ENCODE measurements at regions not wholly inside any gene's neighbourhood (a gene's known extent, or its start where the extent isn't known, plus 50 kb on each side); places are given as distances from the start of the nearest gene placed in this dataset.
"Not testable (repeated sequence)": the region's sequence is repeated elsewhere in the genome, so short reads cannot be mapped to it uniquely, and the experiment has no call there.

DNA sequence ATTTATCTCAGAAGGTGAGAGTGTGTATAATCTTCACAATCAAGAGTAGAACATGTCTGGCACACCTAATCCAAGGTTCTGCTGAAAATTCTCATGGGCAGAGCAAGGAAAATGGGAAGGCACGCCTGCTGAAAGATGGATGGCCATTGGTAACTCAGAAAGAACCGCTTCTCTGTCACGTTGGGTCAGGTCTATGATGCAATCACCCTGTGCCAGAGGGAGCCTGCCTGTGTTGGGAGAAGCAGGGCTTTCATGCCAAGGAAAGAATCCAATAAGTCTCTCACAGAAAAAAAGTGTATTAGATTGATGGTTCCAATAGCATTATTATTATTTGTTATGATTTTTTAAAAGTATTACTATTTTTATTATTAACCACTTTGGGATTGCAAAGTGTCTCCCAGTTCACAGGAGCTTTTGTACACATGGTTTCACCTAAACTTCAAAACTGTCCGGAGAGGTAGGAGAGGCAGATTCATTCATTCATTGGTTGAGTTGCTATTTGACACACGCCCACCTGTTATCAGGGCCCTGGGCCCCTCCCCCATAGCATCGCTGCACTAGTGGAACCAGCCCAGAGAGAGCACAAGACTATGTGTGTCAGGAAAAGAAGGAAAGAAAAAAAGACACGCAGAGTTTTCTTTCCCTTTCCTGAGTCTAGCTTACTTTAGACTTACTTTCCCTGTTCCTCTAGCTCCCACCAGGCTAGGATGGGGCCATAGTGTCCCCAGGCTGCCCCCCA is 324.6 kb downstream of the BCL2L11 start:
- H3K9me3 ChIP-seq; DNase-seq; H3K27ac ChIP-seq; intact Hi-C loops (cut with DNase I); H3K27me3 ChIP-seq; H3K36me3 ChIP-seq; H3K4me1 ChIP-seq; H3K4me3 ChIP-seq (replicated peaks in 1 of 3): not testable (repeated sequence)
- WGBS, 2 donors, result no CpG with 5 or more reads among the region's 7 CpGs

DNA sequence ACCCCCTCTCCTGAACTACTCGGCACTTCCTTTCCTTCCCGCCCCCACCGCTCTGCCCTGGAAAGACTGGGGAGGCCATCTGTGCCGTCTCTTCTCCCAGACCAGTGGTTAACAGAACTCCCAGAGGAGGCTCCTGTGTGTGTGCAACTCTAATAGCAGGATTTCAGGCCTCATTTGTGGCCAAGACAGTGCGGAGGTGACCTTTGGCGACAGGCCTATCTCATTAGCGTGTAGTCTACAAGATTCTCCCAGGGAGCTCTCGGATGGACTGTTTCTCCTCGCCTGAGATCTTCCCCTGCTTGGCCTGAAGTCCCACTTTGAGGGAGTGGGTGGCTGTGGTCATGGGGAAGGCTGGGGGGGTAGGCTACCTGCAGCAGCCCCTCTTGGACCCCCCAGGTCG is 325.2 kb downstream of the BCL2L11 start:
- DNase-seq; H3K4me1 ChIP-seq; H3K27ac ChIP-seq; H3K27me3 ChIP-seq; intact Hi-C loops (cut with DNase I); H3K36me3 ChIP-seq; H3K9me3 ChIP-seq; H3K4me3 ChIP-seq (replicated peaks in 1 of 3): not testable (repeated sequence)
- no CpG with 5 or more reads among the region's 10 CpGs for WGBS, 2 donors

DNA sequence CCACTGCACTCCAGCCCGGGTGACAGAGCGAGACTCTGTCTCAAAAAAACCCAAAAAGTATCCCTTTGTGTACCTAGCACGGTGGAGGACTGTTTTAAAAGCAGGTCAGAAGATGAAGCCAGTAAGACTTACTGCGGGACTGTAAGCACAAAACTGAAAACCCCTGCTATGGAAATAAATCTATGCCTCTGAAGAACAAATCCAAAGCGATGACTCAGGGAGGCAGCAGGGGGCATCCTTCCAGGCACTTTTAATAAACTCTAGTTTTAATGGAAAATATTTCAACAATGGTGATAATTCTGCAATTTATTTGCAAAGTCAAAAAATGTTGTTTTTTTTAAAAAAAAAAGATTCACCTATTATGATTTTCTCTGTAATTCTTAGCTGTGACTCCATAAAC is 326.8 kb downstream of the BCL2L11 start:
- H3K4me1 ChIP-seq; H3K27ac ChIP-seq; DNase-seq; intact Hi-C loops (cut with DNase I); H3K9me3 ChIP-seq; H3K36me3 ChIP-seq; H3K4me3 ChIP-seq (replicated peaks in 1 of 3); H3K27me3 ChIP-seq: not testable (repeated sequence)
- 72 to 80% methylated on average over 3 of the region's 5 CpGs for WGBS, 2 donors

DNA sequence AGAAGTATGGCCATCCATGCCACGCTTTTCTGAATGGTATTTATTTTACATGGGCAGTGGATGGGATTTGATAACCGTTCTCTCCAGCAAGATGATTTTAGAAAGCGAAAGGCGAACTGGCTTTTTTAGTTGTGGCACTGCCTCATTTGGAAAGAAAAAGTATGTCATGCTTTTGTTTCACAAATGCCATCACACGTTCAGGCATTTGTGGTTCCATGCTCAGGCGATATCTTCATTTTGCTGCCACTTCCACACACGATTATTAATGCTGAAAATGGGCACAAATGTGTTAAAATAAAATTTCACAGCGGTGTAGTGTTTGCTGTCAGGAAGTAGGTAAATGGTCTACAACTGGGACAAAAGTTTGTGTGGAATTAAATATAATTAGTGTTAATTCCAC is 328.1 kb downstream of the BCL2L11 start:
- DNase-seq; H3K4me3 ChIP-seq (replicated peaks in 1 of 3); H3K27ac ChIP-seq; H3K36me3 ChIP-seq; intact Hi-C loops (cut with DNase I); H3K4me1 ChIP-seq; H3K9me3 ChIP-seq; H3K27me3 ChIP-seq: not testable (repeated sequence)
- no CpG with 5 or more reads among the region's 8 CpGs for WGBS, 2 donors

DNA sequence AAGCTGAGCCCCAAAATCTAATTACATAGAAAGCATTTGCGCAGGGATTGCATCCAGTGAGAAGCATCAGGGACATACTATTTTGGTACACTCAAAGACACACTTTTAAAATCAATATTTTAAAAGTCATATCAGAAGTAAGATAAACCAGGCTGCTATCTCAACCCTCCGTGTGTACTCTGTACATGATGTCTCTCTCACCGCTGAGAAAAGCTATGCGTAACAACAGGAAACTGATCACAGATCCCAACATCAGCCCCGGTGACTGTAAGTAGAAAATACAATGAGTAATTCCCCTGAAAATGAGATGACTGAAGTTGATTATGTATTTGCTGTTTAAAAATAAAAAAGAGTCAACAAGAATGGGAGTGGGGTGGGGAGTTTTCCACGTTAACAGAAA is 329.8 kb downstream of the BCL2L11 start:
- intact Hi-C loops (cut with DNase I); H3K27ac ChIP-seq; DNase-seq; H3K4me1 ChIP-seq; H3K4me3 ChIP-seq (replicated peaks in 1 of 3); H3K36me3 ChIP-seq; H3K9me3 ChIP-seq; H3K27me3 ChIP-seq: not testable (repeated sequence)
- 100% methylated on average over 1 of the region's 6 CpGs; no CpG with 5 or more reads in 1 of the 2 donors for WGBS, 2 donors

DNA sequence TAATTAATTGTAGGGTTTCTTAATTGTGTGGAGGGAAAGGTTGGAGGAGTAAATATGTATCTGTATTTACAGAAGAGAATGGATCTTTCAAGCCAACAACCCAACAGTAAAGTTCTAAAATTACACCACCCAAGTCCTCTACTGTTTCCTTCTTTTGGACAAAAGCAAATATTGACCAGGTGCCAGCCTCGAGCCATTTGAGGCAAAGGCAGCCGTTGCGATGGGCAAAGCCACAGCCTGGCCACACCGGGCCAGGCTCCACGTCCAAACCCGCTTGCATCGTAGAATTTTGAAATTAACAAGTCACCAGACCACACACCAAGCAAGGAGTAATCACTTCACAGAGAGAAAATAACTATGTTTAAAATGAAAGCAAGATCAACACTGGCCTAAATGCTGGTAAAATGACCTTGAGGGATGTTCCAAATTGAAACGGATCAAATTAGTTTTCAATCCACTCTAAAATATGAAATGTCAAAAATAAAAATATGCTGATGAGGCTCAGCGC is 331.0 kb downstream of the BCL2L11 start:
- H3K4me3 ChIP-seq (replicated peaks in 1 of 3); H3K36me3 ChIP-seq; H3K4me1 ChIP-seq; DNase-seq; intact Hi-C loops (cut with DNase I); H3K9me3 ChIP-seq; H3K27me3 ChIP-seq: not testable (repeated sequence)
- WGBS, 2 donors, result 26 to 73% methylated on average over 2 to 6 of the region's 9 CpGs
- peak overlapping the region in 1 of 3 donors; percentile 52 for H3K27ac ChIP-seq

DNA sequence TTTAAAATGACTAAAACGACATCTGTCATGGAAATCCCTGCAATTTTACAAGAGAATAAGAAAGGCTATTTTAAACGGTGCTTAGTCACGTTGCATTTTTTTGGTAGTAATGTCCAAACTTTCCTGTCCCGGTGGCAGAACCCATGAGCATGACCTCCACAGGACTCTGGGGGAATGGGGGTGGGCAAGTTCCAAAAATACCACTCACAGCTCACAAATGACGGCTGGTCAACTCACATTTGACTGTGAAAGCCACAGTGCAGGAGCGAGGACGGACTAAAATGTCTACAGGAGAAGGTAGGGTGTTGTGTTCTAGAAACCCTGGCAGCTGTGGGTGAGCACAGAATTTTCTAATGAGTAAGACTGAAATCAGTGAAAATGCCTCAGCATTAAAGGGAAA is 331.5 kb downstream of the BCL2L11 start:
- H3K36me3 ChIP-seq; H3K27me3 ChIP-seq; H3K4me1 ChIP-seq; intact Hi-C loops (cut with DNase I); H3K4me3 ChIP-seq (replicated peaks in 1 of 3); H3K9me3 ChIP-seq; DNase-seq: not testable (repeated sequence)
- WGBS, 2 donors, result 68 to 90% methylated on average over 7 of the region's 7 CpGs
- peak overlapping the region in 1 of 3 donors; percentile 52 for H3K27ac ChIP-seq

DNA sequence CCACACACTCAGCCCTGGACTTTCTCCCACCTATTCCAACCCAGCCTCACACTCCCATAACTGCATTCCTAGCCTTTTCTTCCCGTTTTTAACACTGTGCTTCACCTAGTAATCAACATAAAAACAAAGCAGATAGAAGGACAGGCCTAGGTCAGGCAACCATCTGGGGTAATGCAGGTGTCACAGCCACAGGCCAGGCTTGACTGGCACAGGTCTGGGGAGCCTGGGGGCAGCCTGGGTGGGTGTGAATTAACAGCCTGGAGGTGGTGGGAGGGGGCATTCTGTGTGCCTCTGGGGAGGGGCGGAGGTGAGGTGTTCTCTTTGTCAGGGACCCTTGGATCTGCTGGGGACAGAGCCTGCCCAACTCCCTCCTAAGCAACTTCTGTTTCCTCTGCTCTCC is 332.6 kb downstream of the BCL2L11 start:
- H3K4me3 ChIP-seq (replicated peaks in 1 of 3); H3K9me3 ChIP-seq; H3K36me3 ChIP-seq; DNase-seq; H3K27ac ChIP-seq; H3K4me1 ChIP-seq; intact Hi-C loops (cut with DNase I); H3K27me3 ChIP-seq: not testable (repeated sequence)
- WGBS, 2 donors, result 20% methylated on average over 1 of the region's 2 CpGs; no CpG with 5 or more reads in 1 of the 2 donors

DNA sequence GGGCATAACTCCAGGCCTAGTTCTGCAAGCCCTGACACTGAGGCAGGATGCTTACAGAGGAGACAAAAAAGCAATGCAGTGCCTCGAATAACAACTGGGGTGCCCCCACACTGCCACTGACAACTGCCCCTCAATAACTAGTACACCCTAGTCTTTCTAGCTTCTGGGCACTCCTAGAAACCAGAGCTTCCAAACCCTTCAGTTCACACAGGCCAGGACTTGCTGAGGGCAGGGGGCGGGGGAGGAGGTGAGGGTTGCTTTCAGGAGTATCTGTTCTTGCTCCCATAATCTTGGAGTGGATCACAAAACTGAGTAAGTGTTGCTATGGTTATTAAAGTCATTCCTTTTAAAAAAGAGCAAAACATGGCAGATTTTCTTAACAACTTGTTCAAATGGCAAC is 333.1 kb downstream of the BCL2L11 start:
- H3K4me3 ChIP-seq (replicated peaks in 1 of 3); H3K9me3 ChIP-seq; intact Hi-C loops (cut with DNase I); H3K27ac ChIP-seq; DNase-seq; H3K4me1 ChIP-seq; H3K36me3 ChIP-seq; H3K27me3 ChIP-seq: not testable (repeated sequence)
- WGBS, 2 donors, result no CpG with 5 or more reads among the region's 2 CpGs

DNA sequence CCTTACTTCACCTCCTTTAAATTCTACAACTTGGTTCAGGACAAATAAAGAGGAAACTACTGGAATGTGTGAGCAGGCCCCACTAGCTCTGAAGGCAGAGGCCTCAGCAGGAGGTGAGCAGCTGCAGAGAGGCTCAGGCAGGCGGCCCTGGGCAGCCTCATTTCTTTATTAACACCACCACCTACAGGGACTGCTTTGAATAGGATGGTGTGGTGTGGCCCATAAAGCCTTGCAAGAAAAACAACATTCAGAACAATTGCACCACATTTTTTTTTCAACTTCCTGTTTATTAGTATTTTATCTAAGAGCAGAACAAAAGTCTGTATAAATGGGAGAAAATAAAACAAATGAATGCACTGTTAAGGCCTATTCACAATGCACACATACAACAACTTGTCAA is 333.7 kb downstream of the BCL2L11 start:
- H3K9me3 ChIP-seq; H3K4me1 ChIP-seq; H3K4me3 ChIP-seq (replicated peaks in 1 of 3); H3K36me3 ChIP-seq; H3K27ac ChIP-seq; intact Hi-C loops (cut with DNase I); H3K27me3 ChIP-seq: not testable (repeated sequence)
- DNase-seq, result peak; percentile 15
- TF ChIP-seq, protein P1, sequence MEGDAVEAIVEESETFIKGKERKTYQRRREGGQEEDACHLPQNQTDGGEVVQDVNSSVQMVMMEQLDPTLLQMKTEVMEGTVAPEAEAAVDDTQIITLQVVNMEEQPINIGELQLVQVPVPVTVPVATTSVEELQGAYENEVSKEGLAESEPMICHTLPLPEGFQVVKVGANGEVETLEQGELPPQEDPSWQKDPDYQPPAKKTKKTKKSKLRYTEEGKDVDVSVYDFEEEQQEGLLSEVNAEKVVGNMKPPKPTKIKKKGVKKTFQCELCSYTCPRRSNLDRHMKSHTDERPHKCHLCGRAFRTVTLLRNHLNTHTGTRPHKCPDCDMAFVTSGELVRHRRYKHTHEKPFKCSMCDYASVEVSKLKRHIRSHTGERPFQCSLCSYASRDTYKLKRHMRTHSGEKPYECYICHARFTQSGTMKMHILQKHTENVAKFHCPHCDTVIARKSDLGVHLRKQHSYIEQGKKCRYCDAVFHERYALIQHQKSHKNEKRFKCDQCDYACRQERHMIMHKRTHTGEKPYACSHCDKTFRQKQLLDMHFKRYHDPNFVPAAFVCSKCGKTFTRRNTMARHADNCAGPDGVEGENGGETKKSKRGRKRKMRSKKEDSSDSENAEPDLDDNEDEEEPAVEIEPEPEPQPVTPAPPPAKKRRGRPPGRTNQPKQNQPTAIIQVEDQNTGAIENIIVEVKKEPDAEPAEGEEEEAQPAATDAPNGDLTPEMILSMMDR (IDR thresholded peaks at IDR 0.05), result peak in 1 of 6 experiments; percentile 33
- no CpG with 5 or more reads among the region's 1 CpG for WGBS, 2 donors

DNA sequence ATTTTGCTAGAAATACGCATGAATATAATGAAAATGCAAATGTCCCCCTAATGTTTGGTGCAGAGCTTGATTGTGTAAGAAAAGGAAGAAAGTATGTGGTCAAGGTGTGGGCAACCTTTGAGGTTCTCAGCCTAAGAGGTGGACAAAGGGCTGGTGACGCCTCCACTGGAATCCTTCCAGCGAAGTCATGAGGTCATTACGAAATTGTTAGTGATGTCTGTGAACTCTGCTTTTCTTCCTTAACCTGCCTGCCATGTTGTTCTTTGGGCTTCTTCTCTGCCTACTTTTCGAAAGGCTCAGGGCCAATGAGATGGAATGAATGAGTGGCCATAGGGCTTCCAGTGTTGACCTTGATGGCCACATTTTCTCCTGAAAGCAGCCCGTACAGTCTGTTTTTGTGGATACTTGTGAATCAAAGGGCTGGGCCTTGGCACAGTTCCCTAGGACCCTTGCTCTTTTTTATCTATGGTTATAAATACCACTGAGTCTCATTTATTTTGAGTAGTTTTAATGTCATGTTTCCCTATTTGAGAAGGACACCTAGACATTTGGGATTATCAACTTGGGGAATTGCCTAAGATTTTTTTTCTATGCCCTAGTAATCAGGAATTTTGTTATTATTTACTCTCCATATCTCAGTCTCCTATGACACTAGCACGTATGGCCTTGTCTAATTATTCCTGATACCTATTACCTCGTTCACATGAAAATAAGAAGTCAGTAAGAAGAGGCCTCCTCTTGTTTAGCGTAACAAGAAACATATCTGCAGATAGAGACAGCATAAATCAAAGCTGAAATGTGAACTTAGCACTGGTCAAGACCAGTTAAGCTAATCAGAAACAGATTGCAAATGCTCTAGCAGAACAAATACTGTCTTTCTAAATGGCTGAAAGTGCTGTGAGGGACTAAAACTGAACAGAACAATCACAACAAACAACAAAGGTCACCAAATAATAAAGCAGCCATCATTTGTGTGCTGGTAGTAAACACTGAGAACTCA is 334.6 kb downstream of the BCL2L11 start:
- DNase-seq; intact Hi-C loops (cut with DNase I): not testable (repeated sequence)
- H3K27ac ChIP-seq, result peak overlapping the region in 2 of 3 donors; percentile 36 to 48

More for the DNA sequence above, 334.6 kb downstream of the BCL2L11 start:
- H3K4me3 ChIP-seq (replicated peaks in 1 of 3); H3K4me1 ChIP-seq; H3K27me3 ChIP-seq; H3K36me3 ChIP-seq; H3K9me3 ChIP-seq: not testable (repeated sequence)
- WGBS, 2 donors, result 89 to 90% methylated on average over 9 of the region's 9 CpGs

All from thyroid gland (tissue), 4 donors.